Testis (tissue), 2 donors: ENCODE measurements at regions not wholly inside any gene's neighbourhood (a gene's known extent, or its start where the extent isn't known, plus 50 kb on each side); places are given as distances from the start of the nearest gene placed in this dataset.

ENCODE experiments used
- CTCF ChIP-seq, 3 experiments: fragments of 450-650 bp in 2 of 3; fragments of 200-600 bp in 1 of 3; sonication (generic) in 1 of 3; IDR thresholded peaks; one replicate each; pipeline ENCODE4 v1.5.1; 2016 to 2019; ENCODE audit warnings: antibody characterized with exemption in 3 of 3, mild to moderate bottlenecking in 2 of 3, moderate library complexity in 1 of 3
- POLR2A ChIP-seq: fragments of 450-650 bp; IDR thresholded peaks from one replicate; pipeline ENCODE4 v1.6.1; 2017; ENCODE audit warnings: antibody characterized with exemption, mild to moderate bottlenecking, moderate library complexity

DNA sequence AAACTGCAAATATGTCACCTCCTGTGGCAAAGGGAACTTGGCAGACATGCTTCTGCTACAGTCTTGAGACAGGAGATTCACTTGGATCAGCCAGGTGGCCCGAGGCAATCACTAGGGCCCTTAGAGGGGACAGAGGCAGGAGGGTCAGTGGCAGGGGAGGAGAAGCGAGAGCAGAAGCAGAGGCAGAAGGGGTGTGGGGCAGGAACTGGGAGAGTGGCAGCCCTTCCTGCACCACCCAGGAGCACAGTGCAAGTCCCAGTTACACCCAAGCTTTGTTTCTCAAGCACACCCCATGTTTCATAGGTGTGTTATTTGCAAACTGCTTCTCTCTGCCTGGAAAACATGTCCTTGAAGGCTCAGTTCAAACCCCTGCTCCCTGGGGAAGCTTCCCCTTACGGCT, 309.7 kb upstream of the MYT1L start:
- TF ChIP-seq POLR2A (no peak), CTCF (IDR thresholded peaks at IDR 0.05) (no peak)
